H9 (cell line): ENCODE measurements at regions not wholly inside any gene's neighbourhood (a gene's known extent, or its start where the extent isn't known, plus 50 kb on each side); places are given as distances from the start of the nearest gene placed in this dataset.

Experiments
- DNase-seq: peaks from one replicate; pipeline ENCODE4 v3.0.0-alpha.2; 2017
- H2AFZ ChIP-seq: one replicate; pipeline ENCODE4 v1.6.1; 2013; ENCODE audit warnings: mild to moderate bottlenecking, low read length, control low read depth, moderate library complexity
- H2AK5ac ChIP-seq: 2 replicates; pipeline ENCODE4 v1.6.1; 2013; ENCODE audit warnings: low read length, control low read depth, mixed read lengths; ENCODE audit not compliant: insufficient read length
- H2BK120ac ChIP-seq: one replicate; pipeline ENCODE4 v1.6.1; 2013; ENCODE audit warnings: low read depth, mild to moderate bottlenecking, low read length, control low read depth, inconsistent platforms; ENCODE audit not compliant: poor library complexity, severe bottlenecking
- H2BK12ac ChIP-seq: 2 replicates; pipeline ENCODE4 v1.6.1; 2013; ENCODE audit warnings: low read length, control low read depth, mixed read lengths, low read depth; ENCODE audit not compliant: insufficient read length
- H2BK15ac ChIP-seq: 2 replicates; pipeline ENCODE4 v1.6.1; 2013; ENCODE audit warnings: low read depth, low read length, control low read depth
- H2BK20ac ChIP-seq: one replicate; pipeline ENCODE4 v1.6.1; 2013; ENCODE audit warnings: low read depth, mild to moderate bottlenecking, low read length, control low read depth, inconsistent platforms; ENCODE audit not compliant: poor library complexity, severe bottlenecking
- H2BK5ac ChIP-seq: 2 replicates; pipeline ENCODE4 v1.6.1; 2013; ENCODE audit warnings: low read length, control low read depth, mixed read lengths; ENCODE audit not compliant: insufficient read length
- H3K14ac ChIP-seq: 2 replicates; pipeline ENCODE4 v1.6.1; 2013; ENCODE audit warnings: low read length, control low read depth; ENCODE audit not compliant: insufficient read depth
- H3K18ac ChIP-seq: 2 replicates; pipeline ENCODE4 v1.6.1; 2013; ENCODE audit warnings: low read depth, mild to moderate bottlenecking, mixed read lengths, low read length, control low read depth; ENCODE audit not compliant: insufficient read length
- H3K23ac ChIP-seq: 2 replicates; pipeline ENCODE4 v1.6.1; 2013; ENCODE audit warnings: low read length, control low read depth, mixed read lengths, low read depth; ENCODE audit not compliant: insufficient read length
- H3K23me2 ChIP-seq: 2 replicates; pipeline ENCODE4 v1.6.1; 2013; ENCODE audit warnings: low read depth, mild to moderate bottlenecking, mixed read lengths, low read length, control low read depth; ENCODE audit not compliant: insufficient read length, poor library complexity, severe bottlenecking
- H3K27ac ChIP-seq: 2 replicates; pipeline ENCODE4 v1.5.1; 2013; ENCODE audit warnings: low read length, control low read depth, mixed read lengths, low read depth; ENCODE audit not compliant: insufficient read length
- H3K27me3 ChIP-seq: 2 replicates; pipeline ENCODE4 v1.6.1; 2013; ENCODE audit warnings: low read length, control low read depth, inconsistent platforms; ENCODE audit not compliant: insufficient read depth
- H3K4ac ChIP-seq: 2 replicates; pipeline ENCODE4 v1.6.1; 2013; ENCODE audit warnings: low read depth, mild to moderate bottlenecking, control low read depth, inconsistent platforms, low read length, moderate library complexity
- H3K4me1 ChIP-seq: 2 replicates; pipeline ENCODE4 v1.6.1; 2013; ENCODE audit warnings: low read length, control low read depth, inconsistent platforms; ENCODE audit not compliant: insufficient read depth
- H3K4me2 ChIP-seq: 2 replicates; pipeline ENCODE4 v1.6.1; 2013; ENCODE audit warnings: low read length, control low read depth, mixed read lengths; ENCODE audit not compliant: insufficient read length, insufficient read depth
- H3K56ac ChIP-seq: 2 replicates; pipeline ENCODE4 v1.6.1; 2013; ENCODE audit warnings: low read depth, mild to moderate bottlenecking, mixed read lengths, low read length, control low read depth; ENCODE audit not compliant: insufficient read length
- H3K79me1 ChIP-seq: 2 replicates; pipeline ENCODE4 v1.6.1; 2013; ENCODE audit warnings: low read depth, mild to moderate bottlenecking, moderate library complexity, low read length, control low read depth, inconsistent platforms; ENCODE audit not compliant: insufficient read depth, poor library complexity, severe bottlenecking
- H3K79me2 ChIP-seq: 2 replicates; pipeline ENCODE4 v1.6.1; 2013; ENCODE audit warnings: low read length, control low read depth, inconsistent platforms; ENCODE audit not compliant: insufficient read depth
- H3K9ac ChIP-seq: 2 replicates; pipeline ENCODE4 v1.6.1; 2013; ENCODE audit warnings: low read length, control low read depth, mixed read lengths; ENCODE audit not compliant: insufficient read length; ENCODE audit errors: extremely low read depth
- H3K9me3 ChIP-seq: one replicate; pipeline ENCODE4 v1.6.1; 2013; ENCODE audit warnings: low read depth, low read length, inconsistent platforms; ENCODE audit not compliant: control insufficient read depth
- H3T11ph ChIP-seq: one replicate; pipeline ENCODE4 v1.6.1; 2013; ENCODE audit warnings: mild to moderate bottlenecking, low read length, control low read depth, inconsistent platforms
- H4K20me1 ChIP-seq: one replicate; pipeline ENCODE4 v1.6.1; 2013; ENCODE audit not compliant: control insufficient read depth, insufficient read length, insufficient read depth
- H4K5ac ChIP-seq: 2 replicates; pipeline ENCODE4 v1.6.1; 2013; ENCODE audit warnings: low read depth, mild to moderate bottlenecking, mixed read lengths, low read length, control low read depth; ENCODE audit not compliant: insufficient read length
- H4K8ac ChIP-seq: replicated peaks from 2 replicates; pipeline ENCODE4 v1.6.1; 2013; ENCODE audit warnings: low read length, control low read depth, mixed read lengths, low read depth; ENCODE audit not compliant: insufficient read length
- H4K91ac ChIP-seq: 2 replicates; pipeline ENCODE4 v1.6.1; 2013; ENCODE audit warnings: low read depth, mild to moderate bottlenecking, moderate library complexity, mixed read lengths, low read length, control low read depth; ENCODE audit not compliant: insufficient read length
- H3K27ac Mint-ChIP-seq, 3 experiments: 2 replicates in 2 of 3; 3 replicates in 1 of 3; pipeline ENCODE4 v1.8.0; 2020 to 2021; ENCODE audit warnings: mixed read lengths in 3 of 3, mild to moderate bottlenecking in 1 of 3, moderate library complexity in 1 of 3
- H3K27me3 Mint-ChIP-seq: 2 replicates; pipeline ENCODE4 v1.8.0; 2021; ENCODE audit warnings: low read depth, mild to moderate bottlenecking, moderate library complexity, mixed read lengths
- H3K36me3 Mint-ChIP-seq, 3 experiments: 2 replicates in 2 of 3; 3 replicates in 1 of 3; pipeline ENCODE4 v1.8.0; 2020 to 2021; ENCODE audit warnings: low read depth in 3 of 3, mixed read lengths in 3 of 3; ENCODE audit not compliant: insufficient read depth in 1 of 3
- H3K4me1 Mint-ChIP-seq, 2 experiments: 2 replicates each; pipeline ENCODE4 v1.8.0; 2020; ENCODE audit warnings: mixed read lengths in 2 of 2
- H3K4me3 Mint-ChIP-seq, 2 experiments: 2 replicates in 1 of 2; 3 replicates in 1 of 2; pipeline ENCODE4 v1.8.0; 2020 to 2021; ENCODE audit warnings: mild to moderate bottlenecking in 2 of 2, mixed read lengths in 2 of 2, moderate library complexity in 1 of 2
- H3K9me3 Mint-ChIP-seq, 2 experiments: 2 replicates in 1 of 2; 3 replicates in 1 of 2; pipeline ENCODE4 v1.8.0; 2020; ENCODE audit warnings: mild to moderate bottlenecking in 2 of 2, mixed read lengths in 2 of 2, moderate library complexity in 1 of 2
- WGBS: extraction: QIAGEN DNeasy Blood & Tissue Kit; methylation state at CpG from one replicate; pipeline ENCODE4 v1.1.7; 2013; ENCODE audit warnings: missing lambda C conversion rate, low lambda C conversion rate, mixed read lengths; ENCODE audit not compliant: insufficient read length; ENCODE audit errors: extremely low coverage; 5-methylcytosine and 5-hydroxymethylcytosine counted together
- TF ChIP-seq, protein P1 (sequence below): fragments of 200-600 bp; sonication (generic); conservative IDR thresholded peaks from 3 replicates; pipeline ENCODE4 v1.8.0; 2021; ENCODE audit warnings: antibody characterized with exemption, mild to moderate bottlenecking

DNA sequence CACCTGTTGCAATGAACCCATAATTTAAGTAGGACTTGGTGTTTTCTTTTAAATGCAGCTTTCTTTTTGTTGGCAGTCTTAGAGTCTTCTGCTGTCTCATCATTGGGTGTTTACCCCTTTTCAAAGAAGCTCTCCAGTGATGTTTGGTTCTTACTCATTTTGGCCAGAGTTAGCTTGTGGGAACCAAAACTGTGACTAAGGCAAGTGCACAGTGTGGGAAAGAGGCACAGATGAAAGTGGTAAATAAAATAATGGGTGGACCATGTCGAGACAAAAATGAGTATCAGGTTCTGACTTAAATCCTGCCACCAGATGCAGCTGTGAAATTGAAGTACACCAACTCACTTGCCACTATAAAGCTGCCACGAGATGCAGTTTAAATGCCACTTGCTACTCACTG, 615.4 kb upstream of the MIS18BP1 start:
- H3K56ac ChIP-seq = no peak overlapping the region
- H3K14ac ChIP-seq = no peak overlapping the region
- no peak overlapping the region for H2BK120ac ChIP-seq
- no peaks in the 10 kb centered on the region for H3K23me2 ChIP-seq
- H3K27me3 ChIP-seq = no peaks in the 10 kb centered on the region
- Mint-ChIP-seq H3K4me1 (no peaks in the 10 kb centered on the region), H3K27me3 (no peaks in the 10 kb centered on the region; the same call in 1 of the 2 replicates), H3K9me3 (peaks cover 37% of the 10 kb centered on the region in 2 experiments), H3K36me3 (peaks cover 16 to 30% (median 19%) of the 10 kb centered on the region in 3 experiments), H3K27ac (no peak overlapping the region), H3K4me3 (no peak overlapping the region)
- no peaks in the 10 kb centered on the region for H3K9me3 ChIP-seq
- no peaks in the 10 kb centered on the region for H3K4me1 ChIP-seq
- H3K18ac ChIP-seq = no peak overlapping the region
- H3K4ac ChIP-seq = no peak overlapping the region
- WGBS = no CpG with 5 or more reads among the region's 2 CpGs
- H2AFZ ChIP-seq = no peak overlapping the region
- no peak overlapping the region for H3K9ac ChIP-seq
- TF ChIP-seq, protein P1, sequence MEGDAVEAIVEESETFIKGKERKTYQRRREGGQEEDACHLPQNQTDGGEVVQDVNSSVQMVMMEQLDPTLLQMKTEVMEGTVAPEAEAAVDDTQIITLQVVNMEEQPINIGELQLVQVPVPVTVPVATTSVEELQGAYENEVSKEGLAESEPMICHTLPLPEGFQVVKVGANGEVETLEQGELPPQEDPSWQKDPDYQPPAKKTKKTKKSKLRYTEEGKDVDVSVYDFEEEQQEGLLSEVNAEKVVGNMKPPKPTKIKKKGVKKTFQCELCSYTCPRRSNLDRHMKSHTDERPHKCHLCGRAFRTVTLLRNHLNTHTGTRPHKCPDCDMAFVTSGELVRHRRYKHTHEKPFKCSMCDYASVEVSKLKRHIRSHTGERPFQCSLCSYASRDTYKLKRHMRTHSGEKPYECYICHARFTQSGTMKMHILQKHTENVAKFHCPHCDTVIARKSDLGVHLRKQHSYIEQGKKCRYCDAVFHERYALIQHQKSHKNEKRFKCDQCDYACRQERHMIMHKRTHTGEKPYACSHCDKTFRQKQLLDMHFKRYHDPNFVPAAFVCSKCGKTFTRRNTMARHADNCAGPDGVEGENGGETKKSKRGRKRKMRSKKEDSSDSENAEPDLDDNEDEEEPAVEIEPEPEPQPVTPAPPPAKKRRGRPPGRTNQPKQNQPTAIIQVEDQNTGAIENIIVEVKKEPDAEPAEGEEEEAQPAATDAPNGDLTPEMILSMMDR = no peak
- H4K8ac ChIP-seq = no peak overlapping the region
- no peak overlapping the region for H2AK5ac ChIP-seq
- H3K23ac ChIP-seq = no peak overlapping the region
- H3K79me1 ChIP-seq = no peaks in the 10 kb centered on the region
- no peak overlapping the region for H3T11ph ChIP-seq
- H4K5ac ChIP-seq = no peak overlapping the region
- H4K91ac ChIP-seq = no peak overlapping the region
- no peaks in the 10 kb centered on the region for H3K79me2 ChIP-seq
- no peak overlapping the region for H3K4me2 ChIP-seq
- H2BK20ac ChIP-seq = no peak overlapping the region
- DNase-seq = no peak
- H4K20me1 ChIP-seq = no peaks in the 10 kb centered on the region
- no peak overlapping the region for H2BK12ac ChIP-seq
- H2BK5ac ChIP-seq = no peak overlapping the region
- H3K27ac ChIP-seq = no peak overlapping the region
- no peak overlapping the region for H2BK15ac ChIP-seq
